CD4-positive, alpha-beta T cell treated with Interferon alpha-2 for 1 hour (primary cell): ENCODE measurements at regions not wholly inside any gene's neighbourhood (a gene's known extent, or its start where the extent isn't known, plus 50 kb on each side); places are given as distances from the start of the nearest gene placed in this dataset.

Experiments
- DNase-seq, 2 donors: peaks; one replicate each; pipeline ENCODE4 v3.0.0-alpha.2; 2020 to 2022

GRCh38 chr1:196001188-196001587, 607.1 kb downstream of the KCNT2 start:
- DNase-seq = no peak

- DNase-seq = no peak
Measured at GRCh38 chr1:195999022-195999421, 609.2 kb downstream of the KCNT2 start.

GRCh38 chr1:195981448-195982139, 626.6 kb downstream of the KCNT2 start:
- DNase-seq = no peak

- DNase-seq = no peak
Measured at GRCh38 chr1:195979646-195980045, 628.6 kb downstream of the KCNT2 start.

GRCh38 chr1:195973311-195973904, 634.8 kb downstream of the KCNT2 start:
- DNase-seq = no peak

- no peak for DNase-seq
Measured at GRCh38 chr1:195971589-195971988, 636.7 kb downstream of the KCNT2 start.

GRCh38 chr1:195970209-195970608, 638.0 kb downstream of the KCNT2 start:
- DNase-seq = no peak

GRCh38 chr1:195965475-195965874, 642.8 kb downstream of the KCNT2 start:
- DNase-seq = no peak

- no peak for DNase-seq
Measured at GRCh38 chr1:195965036-195965435, 643.2 kb downstream of the KCNT2 start.

- no peak for DNase-seq
Measured at GRCh38 chr1:195964516-195964915, 643.7 kb downstream of the KCNT2 start.

- DNase-seq = no peak
Measured at GRCh38 chr1:195962051-195962450, 646.2 kb downstream of the KCNT2 start.

GRCh38 chr1:195960580-195960979, 647.7 kb downstream of the KCNT2 start:
- DNase-seq = no peak

- no peak for DNase-seq
Measured at GRCh38 chr1:195958131-195958530, 650.1 kb downstream of the KCNT2 start.

GRCh38 chr1:195956845-195957244, 651.4 kb downstream of the KCNT2 start:
- no peak for DNase-seq

GRCh38 chr1:195954848-195955247, 653.4 kb downstream of the KCNT2 start:
- no peak for DNase-seq

- DNase-seq = no peak
Measured at GRCh38 chr1:195951313-195951712, 656.9 kb downstream of the KCNT2 start.

GRCh38 chr1:195948123-195948895, 659.9 kb downstream of the KCNT2 start:
- DNase-seq = no peak

- DNase-seq = no peak
Measured at GRCh38 chr1:195946500-195946899, 661.7 kb downstream of the KCNT2 start.

- DNase-seq = no peak
Measured at GRCh38 chr1:195941795-195942194, 666.4 kb downstream of the KCNT2 start.

- no peak for DNase-seq
Measured at GRCh38 chr1:195941314-195941713, 666.9 kb downstream of the KCNT2 start.

GRCh38 chr1:195939844-195940243, 668.4 kb downstream of the KCNT2 start:
- no peak for DNase-seq

GRCh38 chr1:195934817-195935553, 673.3 kb downstream of the KCNT2 start:
- DNase-seq = no peak

- DNase-seq = no peak
Measured at GRCh38 chr1:195933835-195934234, 674.4 kb downstream of the KCNT2 start.
